Muscle layer of colon (tissue), 2 donors: ENCODE measurements at regions not wholly inside any gene's neighbourhood (a gene's known extent, or its start where the extent isn't known, plus 50 kb on each side); places are given as distances from the start of the nearest gene placed in this dataset.

Source experiments
- H3K27ac ChIP-seq: one replicate; pipeline ENCODE4 v1.7.0; 2013; ENCODE audit warnings: low read depth, mild to moderate bottlenecking, low read length, moderate library complexity
- H3K27me3 ChIP-seq, 2 donors: one replicate each; pipeline ENCODE4 v1.7.0; 2013; ENCODE audit warnings: low read length in 2 of 2, mild to moderate bottlenecking in 2 of 2; ENCODE audit not compliant: insufficient read depth in 2 of 2, control insufficient read depth in 1 of 2
- H3K36me3 ChIP-seq: one replicate; pipeline ENCODE4 v1.7.0; 2013; ENCODE audit warnings: mild to moderate bottlenecking, low read length; ENCODE audit not compliant: insufficient read depth
- H3K4me1 ChIP-seq: one replicate; pipeline ENCODE4 v1.7.0; 2013; ENCODE audit warnings: mild to moderate bottlenecking, low read length; ENCODE audit not compliant: insufficient read depth
- H3K4me3 ChIP-seq, 2 donors: one replicate each; pipeline ENCODE4 v1.7.0; 2013; ENCODE audit warnings: low read length in 2 of 2, low read depth in 1 of 2, mild to moderate bottlenecking in 1 of 2, moderate library complexity in 1 of 2
- H3K9ac ChIP-seq: one replicate; pipeline ENCODE4 v1.7.0; 2013; ENCODE audit warnings: low read length
- H3K9me3 ChIP-seq: one replicate; pipeline ENCODE4 v1.7.0; 2013; ENCODE audit warnings: mild to moderate bottlenecking, low read length
- donor health status: abdominal sarcoma.
- donor health status: Adenocarcinoma of cecum.

- Histone ChIP-seq H3K4me3 (no peak overlapping the region), H3K9ac (no peak overlapping the region), H3K27me3 (no peaks in the 10 kb centered on the region), H3K36me3 (no peaks in the 10 kb centered on the region), H3K9me3 (no peaks in the 10 kb centered on the region), H3K4me1 (no peaks in the 10 kb centered on the region), H3K27ac (no peak overlapping the region)
These were observed 2819.7 kb downstream of the PCDH9 start for GRCh38 chr13:64410276-64411053.

GRCh38 chr13:64397701-64398100 is 2832.4 kb downstream of the PCDH9 start:
- H3K27me3 ChIP-seq: no peaks in the 10 kb centered on the region
- H3K27ac ChIP-seq: no peak overlapping the region
- no peaks in the 10 kb centered on the region for H3K4me1 ChIP-seq
- H3K9me3 ChIP-seq: no peaks in the 10 kb centered on the region
- H3K9ac ChIP-seq: no peak overlapping the region
- H3K4me3 ChIP-seq: no peak overlapping the region
- no peaks in the 10 kb centered on the region for H3K36me3 ChIP-seq

GRCh38 chr13:64377606-64378005 is 2852.5 kb downstream of the PCDH9 start:
- H3K4me1 ChIP-seq: no peaks in the 10 kb centered on the region
- no peaks in the 10 kb centered on the region for H3K36me3 ChIP-seq
- no peaks in the 10 kb centered on the region for H3K9me3 ChIP-seq
- H3K4me3 ChIP-seq: no peak overlapping the region
- no peak overlapping the region for H3K27ac ChIP-seq
- H3K27me3 ChIP-seq: no peaks in the 10 kb centered on the region
- no peak overlapping the region for H3K9ac ChIP-seq

GRCh38 chr13:64371461-64371860 is 2858.7 kb downstream of the PCDH9 start:
- Histone ChIP-seq H3K36me3 (no peaks in the 10 kb centered on the region), H3K27me3 (no peaks in the 10 kb centered on the region), H3K9me3 (no peaks in the 10 kb centered on the region), H3K4me1 (no peaks in the 10 kb centered on the region), H3K9ac (no peak overlapping the region), H3K27ac (no peak overlapping the region), H3K4me3 (no peak overlapping the region)

- H3K9ac ChIP-seq: no peak overlapping the region
- H3K27ac ChIP-seq: no peak overlapping the region
- H3K27me3 ChIP-seq: no peaks in the 10 kb centered on the region
- no peak overlapping the region for H3K4me3 ChIP-seq
- H3K4me1 ChIP-seq: no peaks in the 10 kb centered on the region
- no peaks in the 10 kb centered on the region for H3K36me3 ChIP-seq
- H3K9me3 ChIP-seq: no peaks in the 10 kb centered on the region
These were observed 2859.1 kb downstream of the PCDH9 start for GRCh38 chr13:64371045-64371444.

GRCh38 chr13:64369121-64369520 is 2861.0 kb downstream of the PCDH9 start:
- Histone ChIP-seq H3K27me3 (no peaks in the 10 kb centered on the region), H3K4me1 (no peaks in the 10 kb centered on the region), H3K36me3 (no peaks in the 10 kb centered on the region), H3K9ac (no peak overlapping the region), H3K4me3 (no peak overlapping the region), H3K9me3 (no peaks in the 10 kb centered on the region), H3K27ac (no peak overlapping the region)

- H3K4me1 ChIP-seq: no peaks in the 10 kb centered on the region
- no peaks in the 10 kb centered on the region for H3K27me3 ChIP-seq
- H3K4me3 ChIP-seq: no peak overlapping the region
- H3K9ac ChIP-seq: no peak overlapping the region
- H3K9me3 ChIP-seq: no peaks in the 10 kb centered on the region
- no peak overlapping the region for H3K27ac ChIP-seq
- H3K36me3 ChIP-seq: no peaks in the 10 kb centered on the region
These were observed 2867.6 kb downstream of the PCDH9 start for GRCh38 chr13:64362564-64362963.

GRCh38 chr13:64347664-64348063 is 2882.5 kb downstream of the PCDH9 start:
- H3K9ac ChIP-seq: no peak overlapping the region
- H3K4me3 ChIP-seq: no peak overlapping the region
- no peaks in the 10 kb centered on the region for H3K4me1 ChIP-seq
- no peaks in the 10 kb centered on the region for H3K9me3 ChIP-seq
- no peak overlapping the region for H3K27ac ChIP-seq
- H3K36me3 ChIP-seq: no peaks in the 10 kb centered on the region
- no peaks in the 10 kb centered on the region for H3K27me3 ChIP-seq

- Histone ChIP-seq H3K4me1 (no peaks in the 10 kb centered on the region), H3K9me3 (no peaks in the 10 kb centered on the region), H3K36me3 (no peaks in the 10 kb centered on the region), H3K27me3 (no peaks in the 10 kb centered on the region), H3K27ac (no peak overlapping the region), H3K4me3 (no peak overlapping the region), H3K9ac (no peak overlapping the region)
These were observed 2890.6 kb downstream of the PCDH9 start for GRCh38 chr13:64339373-64340063.

GRCh38 chr13:64338671-64339070 is 2891.5 kb downstream of the PCDH9 start:
- no peak overlapping the region for H3K4me3 ChIP-seq
- no peak overlapping the region for H3K27ac ChIP-seq
- no peaks in the 10 kb centered on the region for H3K4me1 ChIP-seq
- no peaks in the 10 kb centered on the region for H3K9me3 ChIP-seq
- H3K36me3 ChIP-seq: no peaks in the 10 kb centered on the region
- H3K27me3 ChIP-seq: no peaks in the 10 kb centered on the region
- no peak overlapping the region for H3K9ac ChIP-seq

GRCh38 chr13:64333888-64334287 is 2896.2 kb downstream of the PCDH9 start:
- Histone ChIP-seq H3K36me3 (no peaks in the 10 kb centered on the region), H3K4me3 (no peak overlapping the region), H3K27me3 (no peaks in the 10 kb centered on the region)

GRCh38 chr13:64332048-64332447 is 2898.1 kb downstream of the PCDH9 start:
- Histone ChIP-seq H3K9ac (no peak overlapping the region), H3K4me3 (no peak overlapping the region), H3K27ac (no peak overlapping the region), H3K27me3 (no peaks in the 10 kb centered on the region), H3K9me3 (no peaks in the 10 kb centered on the region), H3K4me1 (no peaks in the 10 kb centered on the region), H3K36me3 (no peaks in the 10 kb centered on the region)

More at GRCh38 chr13:64333888-64334287, 2896.2 kb downstream of the PCDH9 start:
- Histone ChIP-seq H3K4me1 (no peaks in the 10 kb centered on the region), H3K9me3 (no peaks in the 10 kb centered on the region), H3K9ac (no peak overlapping the region), H3K27ac (no peak overlapping the region)
